ENCODE measurements at regions not wholly inside any gene's neighbourhood (a gene's known extent, or its start where the extent isn't known, plus 50 kb on each side); places are given as distances from the start of the nearest gene placed in this dataset.

DNA sequence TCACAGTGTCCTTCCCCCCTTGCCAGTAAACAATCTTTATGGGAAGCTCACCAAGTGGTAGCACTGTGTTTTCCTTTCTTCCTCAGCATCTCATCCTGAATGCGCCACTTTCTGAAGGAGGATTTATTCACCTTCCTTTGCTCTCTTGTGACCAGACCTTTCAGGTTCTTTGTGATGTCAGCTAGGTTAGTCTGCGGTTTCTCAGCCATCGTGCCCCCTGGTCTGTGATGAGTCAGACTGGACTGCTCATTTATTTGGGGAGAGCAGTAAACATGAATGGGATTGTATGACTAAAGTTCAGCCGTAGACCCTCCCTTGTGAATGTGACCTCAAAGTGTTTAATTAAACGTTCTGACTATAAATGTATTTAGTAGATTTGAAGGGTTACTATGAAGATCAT, 235.1 kb upstream of the CELF2 start:
- TF ChIP-seq, protein P1, sequence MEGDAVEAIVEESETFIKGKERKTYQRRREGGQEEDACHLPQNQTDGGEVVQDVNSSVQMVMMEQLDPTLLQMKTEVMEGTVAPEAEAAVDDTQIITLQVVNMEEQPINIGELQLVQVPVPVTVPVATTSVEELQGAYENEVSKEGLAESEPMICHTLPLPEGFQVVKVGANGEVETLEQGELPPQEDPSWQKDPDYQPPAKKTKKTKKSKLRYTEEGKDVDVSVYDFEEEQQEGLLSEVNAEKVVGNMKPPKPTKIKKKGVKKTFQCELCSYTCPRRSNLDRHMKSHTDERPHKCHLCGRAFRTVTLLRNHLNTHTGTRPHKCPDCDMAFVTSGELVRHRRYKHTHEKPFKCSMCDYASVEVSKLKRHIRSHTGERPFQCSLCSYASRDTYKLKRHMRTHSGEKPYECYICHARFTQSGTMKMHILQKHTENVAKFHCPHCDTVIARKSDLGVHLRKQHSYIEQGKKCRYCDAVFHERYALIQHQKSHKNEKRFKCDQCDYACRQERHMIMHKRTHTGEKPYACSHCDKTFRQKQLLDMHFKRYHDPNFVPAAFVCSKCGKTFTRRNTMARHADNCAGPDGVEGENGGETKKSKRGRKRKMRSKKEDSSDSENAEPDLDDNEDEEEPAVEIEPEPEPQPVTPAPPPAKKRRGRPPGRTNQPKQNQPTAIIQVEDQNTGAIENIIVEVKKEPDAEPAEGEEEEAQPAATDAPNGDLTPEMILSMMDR (IDR thresholded peaks at IDR 0.05) = no peak
- TF ChIP-seq POLR2A (IDR thresholded peaks at IDR 0.05) = no peak

Measured in thyroid gland (tissue), 4 donors.